ENCODE measurements at regions not wholly inside any gene's neighbourhood (a gene's known extent, or its start where the extent isn't known, plus 50 kb on each side); places are given as distances from the start of the nearest gene placed in this dataset.

DNA sequence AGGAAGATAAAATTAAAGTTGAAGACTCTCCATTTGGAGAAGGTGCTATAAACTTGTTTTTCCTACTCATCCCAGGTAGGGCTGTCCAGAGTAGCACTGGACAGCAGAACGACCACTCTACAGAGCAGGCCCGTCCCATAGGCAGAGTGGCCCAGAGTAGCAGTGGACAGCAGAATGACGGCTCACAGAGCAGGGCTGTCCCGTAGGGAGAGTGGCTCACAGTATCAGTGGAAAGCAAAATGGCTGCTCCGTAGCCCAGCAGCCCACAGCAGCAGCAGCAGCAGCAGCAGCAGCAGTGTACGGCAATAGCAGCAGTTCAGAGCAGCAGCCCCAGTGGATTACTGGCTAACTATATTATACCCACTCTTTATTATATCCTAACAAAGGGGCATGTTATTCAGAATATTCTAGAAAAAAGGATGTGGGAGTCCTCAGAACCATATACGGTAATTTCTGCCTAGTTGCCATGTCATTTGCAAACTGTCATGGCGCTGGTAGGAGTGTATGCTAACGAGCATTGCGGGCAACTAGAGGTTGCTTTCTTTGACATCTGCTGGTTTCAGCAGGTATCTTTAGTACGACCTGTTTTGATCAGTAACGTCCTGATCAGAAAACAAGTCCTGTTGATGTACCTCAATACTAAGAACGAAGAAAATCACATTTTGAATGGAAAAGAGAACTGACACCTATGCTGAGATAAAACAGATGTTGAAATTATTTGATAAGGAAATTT lies 567.3 kb downstream of the SLC16A7 start:
- Histone ChIP-seq H3K27me3 (ENCODE audit: control insufficient read depth in 1 of 2, insufficient read depth in 2 of 2, low read length in 2 of 2) (no peaks in the 10 kb centered on the region), H3K9me3 (ENCODE audit: control insufficient read depth in 2 of 2, low read length in 2 of 2) (no peaks in the 10 kb centered on the region), H3K27ac (ENCODE audit: low read length) (no peak overlapping the region), H3K36me3 (ENCODE audit: control insufficient read depth in 2 of 2, insufficient read depth in 2 of 2, low read length in 2 of 2) (no peaks in the 10 kb centered on the region), H3K9ac (ENCODE audit: low read length in 2 of 2) (no peak overlapping the region), H3K4me1 (ENCODE audit: control insufficient read depth, insufficient read depth, low read length) (no peaks in the 10 kb centered on the region), H3K4me3 (ENCODE audit: low read length in 2 of 2) (no peak overlapping the region)

DNA sequence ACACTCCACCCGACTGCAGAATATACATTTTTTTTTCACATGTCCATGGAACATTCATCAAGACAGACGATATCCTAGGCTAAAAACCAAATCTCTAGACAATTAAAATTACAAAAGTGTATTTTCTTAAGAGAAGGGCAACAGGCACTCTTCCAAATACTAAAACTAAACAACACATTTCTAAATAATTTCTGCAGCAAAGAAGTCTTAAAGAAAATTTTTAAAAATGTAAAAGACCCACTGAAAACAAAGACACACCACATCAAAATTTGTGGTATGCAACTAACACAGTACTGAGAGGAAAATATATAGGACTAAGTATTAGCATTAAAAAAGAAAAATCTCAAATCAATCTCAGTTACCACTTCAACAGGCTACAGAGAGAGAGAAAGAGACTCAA lies 570.0 kb downstream of the SLC16A7 start:
- Histone ChIP-seq H3K4me3 (ENCODE audit: low read length in 2 of 2) (no peak overlapping the region), H3K27me3 (ENCODE audit: control insufficient read depth in 1 of 2, insufficient read depth in 2 of 2, low read length in 2 of 2) (no peaks in the 10 kb centered on the region), H3K9me3 (ENCODE audit: control insufficient read depth in 2 of 2, low read length in 2 of 2) (no peaks in the 10 kb centered on the region), H3K9ac (ENCODE audit: low read length in 2 of 2) (no peak overlapping the region), H3K36me3 (ENCODE audit: control insufficient read depth in 2 of 2, insufficient read depth in 2 of 2, low read length in 2 of 2) (no peaks in the 10 kb centered on the region), H3K27ac (ENCODE audit: low read length) (no peak overlapping the region), H3K4me1 (ENCODE audit: control insufficient read depth, insufficient read depth, low read length) (no peaks in the 10 kb centered on the region)

DNA sequence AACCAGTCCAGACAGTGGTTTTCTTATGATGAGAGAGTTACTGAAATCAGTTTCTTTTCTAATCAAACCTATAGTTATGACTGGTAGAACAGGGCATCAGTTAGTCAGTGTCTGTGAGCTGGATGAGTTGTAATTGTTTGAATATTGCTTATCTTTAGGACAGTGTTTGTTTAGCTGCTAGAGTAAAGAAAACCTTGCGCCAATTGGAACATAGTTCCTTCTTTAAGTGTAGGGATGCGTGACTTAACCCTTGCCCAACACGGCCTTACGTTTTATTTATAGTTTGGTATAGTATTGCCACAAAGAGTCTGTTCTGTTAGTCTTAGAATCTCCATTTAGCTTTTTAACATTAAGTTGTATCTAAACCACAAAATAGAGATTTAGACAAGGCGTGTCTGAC lies 572.6 kb downstream of the SLC16A7 start:
- Histone ChIP-seq H3K4me3 (ENCODE audit: low read length in 2 of 2) (no peak overlapping the region), H3K9me3 (ENCODE audit: control insufficient read depth in 2 of 2, low read length in 2 of 2) (no peaks in the 10 kb centered on the region), H3K4me1 (ENCODE audit: control insufficient read depth, insufficient read depth, low read length) (no peaks in the 10 kb centered on the region), H3K36me3 (ENCODE audit: control insufficient read depth in 2 of 2, insufficient read depth in 2 of 2, low read length in 2 of 2) (no peaks in the 10 kb centered on the region), H3K9ac (ENCODE audit: low read length in 2 of 2) (no peak overlapping the region), H3K27me3 (ENCODE audit: control insufficient read depth in 1 of 2, insufficient read depth in 2 of 2, low read length in 2 of 2) (no peaks in the 10 kb centered on the region), H3K27ac (ENCODE audit: low read length) (no peak overlapping the region)

DNA sequence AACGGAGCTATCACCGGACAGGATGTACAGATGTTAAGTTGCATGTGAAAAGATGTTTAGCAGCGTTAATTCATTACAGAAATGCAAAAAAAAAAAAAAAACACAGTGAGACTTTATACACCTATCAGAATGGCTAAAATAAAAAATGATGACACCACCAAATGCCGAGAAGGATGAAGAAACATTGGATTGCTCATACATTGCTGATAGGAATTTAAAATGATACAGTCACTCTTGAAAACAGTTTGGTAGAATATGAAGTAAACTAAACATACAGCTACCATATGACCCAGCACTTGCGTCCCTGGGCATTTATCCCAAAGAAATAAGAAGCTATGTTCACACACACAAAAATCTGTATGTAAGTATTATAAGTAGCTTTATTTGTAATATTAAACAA lies 574.1 kb downstream of the SLC16A7 start:
- H3K36me3 ChIP-seq (ENCODE audit: control insufficient read depth in 2 of 2, insufficient read depth in 2 of 2, low read length in 2 of 2): no peaks in the 10 kb centered on the region
- H3K4me3 ChIP-seq (ENCODE audit: low read length in 2 of 2): no peak overlapping the region
- no peak overlapping the region for H3K27ac ChIP-seq (ENCODE audit: low read length)
- no peaks in the 10 kb centered on the region for H3K4me1 ChIP-seq (ENCODE audit: control insufficient read depth, insufficient read depth, low read length)
- no peaks in the 10 kb centered on the region for H3K9me3 ChIP-seq (ENCODE audit: control insufficient read depth in 2 of 2, low read length in 2 of 2)
- H3K27me3 ChIP-seq (ENCODE audit: control insufficient read depth in 1 of 2, insufficient read depth in 2 of 2, low read length in 2 of 2): no peaks in the 10 kb centered on the region
- no peak overlapping the region for H3K9ac ChIP-seq (ENCODE audit: low read length in 2 of 2)

DNA sequence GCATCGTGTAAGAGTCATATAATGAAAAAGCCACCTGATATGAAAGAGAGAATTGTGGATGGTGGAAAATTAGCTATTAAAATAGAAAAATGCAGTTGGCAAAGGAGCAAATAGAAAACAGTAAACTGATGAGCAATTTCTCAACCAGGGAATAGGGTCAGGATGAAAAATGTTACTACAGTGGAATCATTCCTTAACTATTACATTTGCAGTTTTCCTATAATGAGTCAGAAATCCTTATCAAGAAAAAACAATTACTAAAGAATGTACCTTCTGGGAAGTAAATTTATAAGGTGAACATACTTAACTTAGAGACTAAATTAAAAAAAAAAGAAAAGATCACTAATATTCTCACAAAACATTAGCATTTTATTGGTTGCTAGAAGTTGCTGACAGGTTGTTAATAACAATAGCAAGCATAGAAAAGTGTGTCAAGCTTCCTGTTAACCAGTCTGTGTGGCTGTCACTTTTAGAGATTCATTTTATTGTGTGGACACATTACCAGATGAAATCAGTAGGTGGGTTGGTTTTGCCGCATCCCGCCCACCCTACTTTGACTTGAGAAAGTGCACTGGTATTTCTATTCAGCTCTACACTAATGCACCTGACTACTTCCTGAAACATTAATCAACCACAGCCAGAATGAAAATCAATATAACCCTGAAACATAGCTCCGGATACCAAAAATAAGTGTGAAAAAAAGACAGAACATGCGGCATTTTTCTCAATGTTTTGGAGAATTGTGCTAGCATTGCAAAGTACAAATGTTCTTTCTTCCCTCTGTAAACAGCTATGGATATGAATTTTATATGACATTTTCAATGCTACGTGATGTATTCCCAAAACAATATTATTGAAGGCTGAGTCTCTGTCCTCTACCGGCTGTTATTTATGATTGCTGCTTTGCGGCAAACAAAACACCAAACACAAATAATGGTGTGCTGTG lies 576.7 kb downstream of the SLC16A7 start:
- Histone ChIP-seq H3K4me3 (ENCODE audit: low read length in 2 of 2) (no peak overlapping the region), H3K9me3 (ENCODE audit: control insufficient read depth in 2 of 2, low read length in 2 of 2) (no peaks in the 10 kb centered on the region)

DNA sequence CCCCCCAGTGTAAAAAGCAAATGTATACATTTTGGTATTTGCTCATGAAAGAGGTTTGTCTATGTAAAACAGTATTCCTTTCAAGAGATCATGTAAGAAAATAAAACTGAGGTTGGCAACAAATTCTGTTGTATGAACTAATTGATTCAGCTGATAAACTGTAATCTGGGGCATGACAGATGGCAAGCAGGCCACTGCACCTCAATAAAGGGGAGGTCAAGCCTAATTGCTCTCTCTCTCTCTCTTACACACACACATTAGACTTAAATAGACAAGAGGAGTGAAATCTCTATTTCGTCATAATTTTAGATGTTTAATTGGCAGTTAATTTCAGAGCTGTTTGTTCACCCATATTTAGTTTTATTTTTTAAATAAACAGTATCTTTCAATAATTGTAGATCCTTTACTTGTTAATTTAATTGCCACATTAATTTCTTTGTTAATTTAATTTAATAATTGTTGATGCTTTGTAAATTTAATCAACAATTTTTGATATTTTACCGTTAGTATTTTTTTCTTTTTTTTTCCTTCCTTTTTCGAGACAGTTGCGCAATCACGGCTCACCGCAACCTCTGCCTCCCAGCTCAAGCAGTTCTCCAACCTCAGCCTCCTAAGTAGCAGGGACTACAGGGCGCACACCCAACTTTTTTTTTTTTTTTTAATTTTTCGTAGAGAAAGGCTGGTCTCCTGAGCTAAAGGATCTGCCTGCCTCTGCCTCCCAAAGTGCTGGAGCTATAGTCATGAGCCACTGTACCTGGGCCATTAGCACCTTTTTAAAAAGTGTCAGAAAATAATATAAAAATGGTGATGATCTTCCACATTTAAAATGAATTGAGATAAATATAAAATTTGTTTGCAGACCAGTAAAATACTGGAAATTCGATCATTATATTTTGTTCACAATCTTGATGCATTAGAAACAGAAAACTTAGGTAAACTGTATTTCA lies 577.7 kb downstream of the SLC16A7 start:
- H3K4me3 ChIP-seq (ENCODE audit: low read length in 2 of 2): no peak overlapping the region
- no peaks in the 10 kb centered on the region for H3K9me3 ChIP-seq (ENCODE audit: control insufficient read depth in 2 of 2, low read length in 2 of 2)
- no peaks in the 10 kb centered on the region for H3K4me1 ChIP-seq (ENCODE audit: control insufficient read depth, insufficient read depth, low read length)
- H3K9ac ChIP-seq (ENCODE audit: low read length in 2 of 2): no peak overlapping the region
- H3K27ac ChIP-seq (ENCODE audit: low read length): no peak overlapping the region
- H3K27me3 ChIP-seq (ENCODE audit: control insufficient read depth in 1 of 2, insufficient read depth in 2 of 2, low read length in 2 of 2): no peaks in the 10 kb centered on the region
- no peaks in the 10 kb centered on the region for H3K36me3 ChIP-seq (ENCODE audit: control insufficient read depth in 2 of 2, insufficient read depth in 2 of 2, low read length in 2 of 2)

More for the DNA sequence above, 576.7 kb downstream of the SLC16A7 start:
- Histone ChIP-seq H3K27me3 (ENCODE audit: control insufficient read depth in 1 of 2, insufficient read depth in 2 of 2, low read length in 2 of 2) (no peaks in the 10 kb centered on the region), H3K4me1 (ENCODE audit: control insufficient read depth, insufficient read depth, low read length) (no peaks in the 10 kb centered on the region), H3K36me3 (ENCODE audit: control insufficient read depth in 2 of 2, insufficient read depth in 2 of 2, low read length in 2 of 2) (no peaks in the 10 kb centered on the region), H3K27ac (ENCODE audit: low read length) (no peak overlapping the region), H3K9ac (ENCODE audit: low read length in 2 of 2) (no peak overlapping the region)

DNA sequence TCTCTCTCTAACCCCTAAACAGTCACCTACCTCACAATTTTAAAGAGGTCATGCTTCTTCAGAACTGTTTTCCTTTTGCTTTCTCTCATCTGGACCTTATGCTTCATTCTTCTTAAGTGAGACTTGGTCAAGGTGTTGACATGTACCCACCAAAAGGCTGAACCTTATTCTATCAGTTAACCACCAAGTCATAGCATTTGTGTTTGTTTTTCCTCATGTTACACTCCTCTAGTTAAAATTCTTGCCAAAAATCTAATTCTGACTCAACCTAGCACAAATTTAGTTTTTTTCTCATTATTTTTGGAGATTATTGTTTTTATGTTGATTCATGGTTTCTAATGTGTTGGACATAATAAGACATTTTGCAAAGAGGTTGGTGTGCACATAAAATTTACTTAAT lies 578.6 kb downstream of the SLC16A7 start:
- Histone ChIP-seq H3K36me3 (ENCODE audit: control insufficient read depth in 2 of 2, insufficient read depth in 2 of 2, low read length in 2 of 2) (no peaks in the 10 kb centered on the region), H3K4me3 (ENCODE audit: low read length in 2 of 2) (no peak overlapping the region), H3K9ac (ENCODE audit: low read length in 2 of 2) (no peak overlapping the region), H3K27me3 (ENCODE audit: control insufficient read depth in 1 of 2, insufficient read depth in 2 of 2, low read length in 2 of 2) (no peaks in the 10 kb centered on the region), H3K4me1 (ENCODE audit: control insufficient read depth, insufficient read depth, low read length) (no peaks in the 10 kb centered on the region), H3K9me3 (ENCODE audit: control insufficient read depth in 2 of 2, low read length in 2 of 2) (no peaks in the 10 kb centered on the region), H3K27ac (ENCODE audit: low read length) (no peak overlapping the region)

DNA sequence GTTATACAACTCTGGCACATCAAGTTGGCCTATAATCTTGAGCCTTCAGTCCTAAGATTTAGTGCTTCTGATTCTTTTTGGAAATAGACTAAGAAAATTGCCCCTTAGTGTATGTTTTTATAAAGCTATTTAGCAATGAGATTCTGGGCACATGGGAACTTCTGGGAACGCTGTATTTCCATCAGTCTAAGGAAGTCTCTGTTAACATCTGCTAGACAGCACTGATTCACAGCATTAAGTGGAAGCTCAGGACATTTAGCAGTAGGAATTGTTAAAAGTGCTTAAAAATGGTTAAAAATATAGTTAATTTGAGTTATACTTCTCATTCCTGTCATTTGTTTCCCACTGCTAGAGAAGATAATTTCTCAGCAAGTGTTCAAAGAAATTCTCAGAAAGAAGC lies 579.1 kb downstream of the SLC16A7 start:
- H3K9ac ChIP-seq (ENCODE audit: low read length in 2 of 2): no peak overlapping the region
- H3K4me3 ChIP-seq (ENCODE audit: low read length in 2 of 2): no peak overlapping the region
- no peaks in the 10 kb centered on the region for H3K27me3 ChIP-seq (ENCODE audit: control insufficient read depth in 1 of 2, insufficient read depth in 2 of 2, low read length in 2 of 2)
- H3K27ac ChIP-seq (ENCODE audit: low read length): no peak overlapping the region
- no peaks in the 10 kb centered on the region for H3K4me1 ChIP-seq (ENCODE audit: control insufficient read depth, insufficient read depth, low read length)
- no peaks in the 10 kb centered on the region for H3K36me3 ChIP-seq (ENCODE audit: control insufficient read depth in 2 of 2, insufficient read depth in 2 of 2, low read length in 2 of 2)
- H3K9me3 ChIP-seq (ENCODE audit: control insufficient read depth in 2 of 2, low read length in 2 of 2): no peaks in the 10 kb centered on the region

DNA sequence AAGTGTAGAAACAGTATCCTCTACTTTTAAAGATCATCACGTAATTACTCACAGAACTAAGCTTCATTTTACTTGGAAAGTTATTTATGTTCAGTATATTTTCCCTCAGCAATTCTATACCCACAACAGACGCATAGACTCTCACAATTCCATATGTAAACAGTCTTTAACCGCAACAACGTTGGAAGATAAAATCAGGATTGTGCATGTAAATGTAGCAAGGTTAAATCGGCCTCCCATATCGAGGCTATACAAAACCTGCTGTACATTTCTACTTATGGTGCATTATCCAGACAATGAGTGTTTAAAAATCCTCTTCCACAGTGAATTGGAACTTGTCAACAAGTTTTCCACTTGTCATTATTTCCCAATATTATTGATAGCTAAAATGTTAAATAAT lies 581.1 kb downstream of the SLC16A7 start:
- Histone ChIP-seq H3K27ac (ENCODE audit: low read length) (no peak overlapping the region), H3K9me3 (ENCODE audit: control insufficient read depth in 2 of 2, low read length in 2 of 2) (no peaks in the 10 kb centered on the region), H3K4me3 (ENCODE audit: low read length in 2 of 2) (no peak overlapping the region), H3K27me3 (ENCODE audit: control insufficient read depth in 1 of 2, insufficient read depth in 2 of 2, low read length in 2 of 2) (no peaks in the 10 kb centered on the region), H3K4me1 (ENCODE audit: control insufficient read depth, insufficient read depth, low read length) (no peaks in the 10 kb centered on the region), H3K36me3 (ENCODE audit: control insufficient read depth in 2 of 2, insufficient read depth in 2 of 2, low read length in 2 of 2) (no peaks in the 10 kb centered on the region), H3K9ac (ENCODE audit: low read length in 2 of 2) (no peak overlapping the region)

DNA sequence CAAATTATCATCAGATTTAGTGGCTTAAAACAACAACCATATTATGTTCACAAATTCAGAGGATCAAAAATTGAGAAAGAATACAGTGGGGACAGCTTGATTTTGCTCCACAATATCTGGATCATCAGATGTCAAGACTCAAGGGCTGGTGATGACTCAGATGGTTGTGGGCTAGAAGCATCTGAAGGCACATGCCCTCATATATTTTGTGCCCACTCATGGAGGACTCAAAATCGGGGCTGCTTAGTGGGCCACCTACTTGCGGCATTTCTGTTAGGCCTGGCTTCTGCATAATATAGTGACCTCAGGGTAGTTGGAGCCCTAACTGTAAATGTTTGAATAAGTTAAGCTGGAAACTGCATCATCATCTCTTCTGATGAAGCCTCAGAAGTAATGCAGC lies 584.5 kb downstream of the SLC16A7 start:
- Histone ChIP-seq H3K4me3 (ENCODE audit: low read length in 2 of 2) (no peak overlapping the region), H3K9ac (ENCODE audit: low read length in 2 of 2) (no peak overlapping the region)

More for the DNA sequence above, 584.5 kb downstream of the SLC16A7 start:
- Histone ChIP-seq H3K4me1 (ENCODE audit: control insufficient read depth, insufficient read depth, low read length) (no peaks in the 10 kb centered on the region), H3K9me3 (ENCODE audit: control insufficient read depth in 2 of 2, low read length in 2 of 2) (no peaks in the 10 kb centered on the region), H3K27me3 (ENCODE audit: control insufficient read depth in 1 of 2, insufficient read depth in 2 of 2, low read length in 2 of 2) (no peaks in the 10 kb centered on the region), H3K27ac (ENCODE audit: low read length) (no peak overlapping the region), H3K36me3 (ENCODE audit: control insufficient read depth in 2 of 2, insufficient read depth in 2 of 2, low read length in 2 of 2) (no peaks in the 10 kb centered on the region)

All from stomach smooth muscle (tissue), 2 donors.